ENCODE measurements at regions not wholly inside any gene's neighbourhood (a gene's known extent, or its start where the extent isn't known, plus 50 kb on each side); places are given as distances from the start of the nearest gene placed in this dataset.
"Not testable (repeated sequence)": the region's sequence is repeated elsewhere in the genome, so short reads cannot be mapped to it uniquely, and the experiment has no call there.

- Mint-ChIP-seq H3K4me3 (no peak overlapping the region), H3K4me1 (no peaks in the 10 kb centered on the region), H3K27ac (no peak overlapping the region), H3K27me3 (no peaks in the 10 kb centered on the region), H3K9me3 (peaks cover 5% of the 10 kb centered on the region), H3K36me3 (ENCODE audit: low read depth) (no peaks in the 10 kb centered on the region)
- intact Hi-C loops (cut with micrococcal nuclease): no loop called here
- peak; percentile 31 for DNase-seq
Observed at GRCh38 chr17:22286337-22287041, 594.2 kb downstream of the KCNJ18 start.

- H3K27me3 Mint-ChIP-seq; H3K9me3 Mint-ChIP-seq; H3K36me3 Mint-ChIP-seq (ENCODE audit: low read depth); DNase-seq; H3K4me1 Mint-ChIP-seq; intact Hi-C loops (cut with micrococcal nuclease); H3K27ac Mint-ChIP-seq; H3K4me3 Mint-ChIP-seq: not testable (repeated sequence)
Observed at GRCh38 chr17:22298484-22298951, 606.2 kb downstream of the KCNJ18 start.

GRCh38 chr17:22300177-22300576 is 607.9 kb downstream of the KCNJ18 start:
- intact Hi-C loops (cut with micrococcal nuclease): no loop called here
- H3K27ac Mint-ChIP-seq: no peak overlapping the region
- H3K36me3 Mint-ChIP-seq (ENCODE audit: low read depth): peaks cover 3% of the 10 kb centered on the region
- H3K9me3 Mint-ChIP-seq: peaks cover 8% of the 10 kb centered on the region
- DNase-seq: no peak
- no peaks in the 10 kb centered on the region for H3K27me3 Mint-ChIP-seq
- H3K4me1 Mint-ChIP-seq: no peaks in the 10 kb centered on the region
- no peak overlapping the region for H3K4me3 Mint-ChIP-seq

- intact Hi-C loops (cut with micrococcal nuclease): no loop called here
- H3K4me3 Mint-ChIP-seq: no peak overlapping the region
- H3K9me3 Mint-ChIP-seq: peaks cover 12% of the 10 kb centered on the region
- no peak for DNase-seq
- peaks cover 3% of the 10 kb centered on the region for H3K36me3 Mint-ChIP-seq (ENCODE audit: low read depth)
- H3K27ac Mint-ChIP-seq: no peak overlapping the region
- no peaks in the 10 kb centered on the region for H3K27me3 Mint-ChIP-seq
- H3K4me1 Mint-ChIP-seq: no peaks in the 10 kb centered on the region
Observed at GRCh38 chr17:22300731-22301352, 608.5 kb downstream of the KCNJ18 start.

- Mint-ChIP-seq H3K4me1 (no peaks in the 10 kb centered on the region), H3K9me3 (peaks cover 12% of the 10 kb centered on the region), H3K4me3 (no peak overlapping the region), H3K27me3 (no peaks in the 10 kb centered on the region), H3K27ac (no peak overlapping the region), H3K36me3 (ENCODE audit: low read depth) (peaks cover 3% of the 10 kb centered on the region)
- intact Hi-C loops (cut with micrococcal nuclease): no loop called here
- DNase-seq: no peak
Observed at GRCh38 chr17:22301353-22301745, 609.0 kb downstream of the KCNJ18 start.

- no peaks in the 10 kb centered on the region for H3K27me3 Mint-ChIP-seq
- H3K4me3 Mint-ChIP-seq: no peak overlapping the region
- no peaks in the 10 kb centered on the region for H3K4me1 Mint-ChIP-seq
- no peak overlapping the region for H3K27ac Mint-ChIP-seq
- peaks cover 17% of the 10 kb centered on the region for H3K9me3 Mint-ChIP-seq
- intact Hi-C loops (cut with micrococcal nuclease): no loop called here
- no peak for DNase-seq
- H3K36me3 Mint-ChIP-seq (ENCODE audit: low read depth): peaks cover 3% of the 10 kb centered on the region
Observed at GRCh38 chr17:22303096-22303495, 610.8 kb downstream of the KCNJ18 start.

- no peak overlapping the region for H3K4me3 Mint-ChIP-seq
- intact Hi-C loops (cut with micrococcal nuclease): no loop called here
- H3K36me3 Mint-ChIP-seq (ENCODE audit: low read depth): peaks cover 3% of the 10 kb centered on the region
- no peaks in the 10 kb centered on the region for H3K4me1 Mint-ChIP-seq
- H3K9me3 Mint-ChIP-seq: peaks cover 17% of the 10 kb centered on the region
- H3K27ac Mint-ChIP-seq: no peak overlapping the region
- no peak for DNase-seq
- no peaks in the 10 kb centered on the region for H3K27me3 Mint-ChIP-seq
Observed at GRCh38 chr17:22303865-22304264, 611.5 kb downstream of the KCNJ18 start.

DNA sequence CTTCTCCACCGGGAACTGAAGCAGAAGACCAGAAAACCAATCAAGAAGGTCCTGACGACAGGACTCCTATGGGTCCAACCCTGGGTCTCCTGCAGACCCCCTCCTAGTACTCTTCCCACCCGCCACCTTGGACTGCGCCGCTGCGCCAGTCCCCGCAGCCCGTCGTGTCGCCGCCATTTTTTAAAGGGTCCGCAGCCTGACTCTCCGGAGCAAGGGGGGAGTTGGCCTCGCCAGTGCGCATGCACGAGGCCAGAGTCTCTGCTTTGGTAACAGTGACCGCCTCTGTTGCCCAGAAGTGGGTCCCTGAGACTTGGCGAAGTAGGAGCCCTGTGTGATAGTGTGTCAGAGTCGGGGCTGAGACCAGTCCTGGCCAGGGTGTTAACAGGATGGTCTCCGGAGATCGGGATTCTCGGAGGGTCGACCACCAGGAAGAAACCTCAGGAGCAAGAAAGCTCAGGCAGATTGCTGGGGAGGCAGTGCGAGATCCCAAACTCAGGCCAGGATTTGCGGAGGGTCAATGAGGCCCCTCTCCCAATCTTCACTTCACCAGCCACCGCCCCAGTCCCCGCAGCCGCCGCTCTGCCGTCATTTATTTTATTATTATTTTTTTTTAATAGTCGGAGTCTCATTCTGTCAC is 612.5 kb downstream of the KCNJ18 start:
- no peak overlapping the region for H3K4me3 Mint-ChIP-seq
- intact Hi-C loops (cut with micrococcal nuclease): no loop called here
- peaks cover 14% of the 10 kb centered on the region for H3K9me3 Mint-ChIP-seq
- H3K27ac Mint-ChIP-seq: no peak overlapping the region
- H3K27me3 Mint-ChIP-seq: no peaks in the 10 kb centered on the region
- H3K4me1 Mint-ChIP-seq: no peaks in the 10 kb centered on the region
- DNase-seq: no peak
- peaks cover 1% of the 10 kb centered on the region for H3K36me3 Mint-ChIP-seq (ENCODE audit: low read depth)

DNA sequence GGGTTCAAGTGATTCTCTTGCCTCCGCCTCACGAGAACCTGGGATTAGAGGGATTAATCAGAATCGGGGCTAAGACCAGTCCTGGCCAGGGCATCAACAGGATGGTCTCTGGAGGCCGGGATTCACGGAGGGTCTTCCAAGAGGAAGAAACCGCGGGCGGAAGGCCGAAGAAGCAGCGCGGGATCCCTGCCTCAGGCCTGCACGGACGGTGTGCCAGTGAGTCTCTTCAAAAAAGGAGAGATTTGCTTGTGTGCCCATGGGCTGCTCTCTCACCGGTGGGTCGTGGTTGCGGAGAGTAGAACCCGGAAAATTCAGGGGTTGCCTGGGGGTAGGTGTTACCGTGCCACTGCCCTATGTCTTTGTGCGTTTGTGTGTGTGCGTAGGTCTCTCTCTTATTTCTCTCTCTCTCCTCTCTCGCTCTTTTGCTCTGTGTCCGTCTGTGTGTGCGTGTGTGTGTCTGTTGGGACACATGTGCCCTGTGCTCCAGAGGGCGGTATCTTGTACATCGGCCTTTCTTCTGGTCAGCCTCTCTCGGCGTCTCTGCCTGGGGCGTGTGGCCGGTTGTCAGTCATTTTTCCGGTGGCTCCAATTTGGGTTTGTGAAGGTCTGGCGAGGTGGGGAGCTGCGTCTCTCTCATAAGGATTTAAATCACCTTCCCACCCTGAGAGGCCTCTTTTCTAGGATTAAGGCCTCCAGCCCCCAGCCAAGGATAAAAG is 613.2 kb downstream of the KCNJ18 start:
- Mint-ChIP-seq H3K4me3 (no peak overlapping the region), H3K27me3 (no peaks in the 10 kb centered on the region), H3K27ac (no peak overlapping the region), H3K4me1 (no peaks in the 10 kb centered on the region), H3K36me3 (ENCODE audit: low read depth) (peaks cover 1% of the 10 kb centered on the region), H3K9me3 (peaks cover 19% of the 10 kb centered on the region)
- DNase-seq: no peak
- intact Hi-C loops (cut with micrococcal nuclease): no loop called here

DNA sequence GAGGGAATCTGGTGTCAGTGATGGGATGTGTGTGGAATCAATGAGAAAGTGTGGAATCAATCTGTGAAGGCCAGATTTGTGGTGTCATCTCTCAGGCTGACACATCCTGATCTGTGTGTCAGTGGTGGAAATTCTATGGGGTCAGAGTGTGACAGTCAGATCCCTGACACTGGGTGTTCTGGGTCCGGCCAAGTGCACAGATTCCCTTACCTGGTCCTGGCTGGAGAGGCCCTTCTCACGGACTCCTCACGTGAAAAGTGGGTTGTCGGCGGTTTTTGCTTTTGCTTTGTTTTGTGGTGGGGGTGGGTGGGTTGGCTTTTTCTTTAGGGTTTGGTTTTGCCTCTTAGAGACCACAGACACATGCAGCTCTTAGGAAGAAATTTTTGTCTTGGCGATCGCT is 618.0 kb downstream of the KCNJ18 start:
- peaks cover 20% of the 10 kb centered on the region for H3K9me3 Mint-ChIP-seq
- H3K27me3 Mint-ChIP-seq; H3K4me1 Mint-ChIP-seq; H3K27ac Mint-ChIP-seq; intact Hi-C loops (cut with micrococcal nuclease); H3K4me3 Mint-ChIP-seq; H3K36me3 Mint-ChIP-seq (ENCODE audit: low read depth); DNase-seq: not testable (repeated sequence)

DNA sequence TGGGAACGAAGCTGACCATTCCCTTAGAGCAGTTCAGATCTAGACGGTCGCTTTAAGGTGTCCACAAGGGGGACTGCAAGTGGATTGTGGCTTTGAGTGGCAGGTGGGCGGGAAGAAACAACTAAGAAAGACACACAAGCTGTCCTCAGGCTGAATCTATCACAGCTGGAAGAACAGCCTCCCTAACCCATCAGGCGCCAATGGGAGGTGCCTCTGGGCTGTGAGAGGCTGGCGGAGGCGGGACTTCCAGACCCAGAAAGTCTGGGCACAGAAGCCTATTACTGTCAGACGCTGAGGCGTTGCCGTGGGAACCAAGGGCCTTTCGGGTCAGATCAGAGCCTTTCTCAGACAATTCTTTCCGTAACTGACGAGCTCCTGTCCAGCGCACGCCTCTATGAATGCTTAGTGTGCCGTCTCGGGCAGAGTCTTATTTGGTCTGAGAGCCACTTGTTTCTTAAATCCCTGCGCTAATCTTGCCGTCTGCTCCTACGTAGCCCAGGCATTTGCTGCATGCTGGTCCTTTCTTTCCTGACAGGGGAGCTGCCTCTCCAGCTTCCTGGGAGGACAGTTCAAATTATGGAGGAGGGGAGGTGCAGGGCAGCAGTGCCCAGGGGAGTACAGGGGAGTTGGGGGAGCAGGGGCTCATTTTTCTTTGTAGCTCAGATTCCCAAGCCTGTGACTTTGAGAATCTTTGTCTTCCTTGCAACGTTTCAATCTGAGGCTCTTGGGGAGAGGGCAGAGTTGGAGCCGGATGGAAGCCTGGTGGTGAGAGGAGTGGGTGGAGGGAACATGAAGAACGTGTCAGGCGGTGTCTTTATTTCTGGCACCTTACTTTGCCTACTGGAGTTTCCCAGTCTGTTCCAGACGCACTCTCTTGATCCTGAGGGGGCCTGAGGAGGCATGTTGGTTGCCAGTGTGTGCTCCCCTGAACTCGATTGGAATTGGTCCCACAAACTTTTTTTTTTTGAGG is 618.7 kb downstream of the KCNJ18 start:
- intact Hi-C loops (cut with micrococcal nuclease): no loop called here
- no peaks in the 10 kb centered on the region for H3K27me3 Mint-ChIP-seq
- no peak overlapping the region for H3K4me3 Mint-ChIP-seq
- DNase-seq: peak; percentile 32
- no peaks in the 10 kb centered on the region for H3K4me1 Mint-ChIP-seq
- H3K9me3 Mint-ChIP-seq: peaks cover 16% of the 10 kb centered on the region
- no peaks in the 10 kb centered on the region for H3K36me3 Mint-ChIP-seq (ENCODE audit: low read depth)
- H3K27ac Mint-ChIP-seq: no peak overlapping the region

DNA sequence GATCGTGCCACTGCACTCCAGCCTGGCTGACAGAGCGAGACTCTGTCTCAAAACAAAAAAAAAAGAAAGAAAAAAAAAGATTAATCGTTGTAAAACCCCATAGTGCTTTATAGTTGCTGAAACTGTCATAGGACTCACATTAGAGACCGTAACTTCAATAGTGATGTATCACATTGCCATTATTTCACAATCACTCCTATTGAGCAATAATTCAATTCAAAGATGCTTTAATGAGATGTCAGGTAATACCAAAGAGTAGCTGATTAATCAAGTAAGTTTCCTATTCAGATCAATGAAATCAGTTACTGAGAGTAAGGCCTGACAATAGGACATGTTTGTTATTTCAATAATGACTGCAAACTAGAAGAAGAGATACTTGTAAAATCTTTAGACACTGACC is 628.7 kb downstream of the KCNJ18 start:
- not testable (repeated sequence) for H3K9me3 Mint-ChIP-seq; H3K27ac Mint-ChIP-seq; H3K36me3 Mint-ChIP-seq (ENCODE audit: low read depth)

GRCh38 chr17:22322893-22323550 is 630.7 kb downstream of the KCNJ18 start:
- H3K4me1 Mint-ChIP-seq; H3K27me3 Mint-ChIP-seq; H3K4me3 Mint-ChIP-seq; intact Hi-C loops (cut with micrococcal nuclease); H3K36me3 Mint-ChIP-seq (ENCODE audit: low read depth); DNase-seq; H3K27ac Mint-ChIP-seq; H3K9me3 Mint-ChIP-seq: not testable (repeated sequence)

More for the DNA sequence above, 628.7 kb downstream of the KCNJ18 start:
- DNase-seq; intact Hi-C loops (cut with micrococcal nuclease); H3K4me3 Mint-ChIP-seq; H3K4me1 Mint-ChIP-seq; H3K27me3 Mint-ChIP-seq: not testable (repeated sequence)

Measured in activated CD4-positive, alpha-beta T cell treated with anti-CD3 and anti-CD28 coated beads, Interleukin-2, amount 10 ng/mL, durations not matched to agents 24 days and 14 days (primary cell).